ENCODE measurements at regions not wholly inside any gene's neighbourhood (a gene's known extent, or its start where the extent isn't known, plus 50 kb on each side); places are given as distances from the start of the nearest gene placed in this dataset.

GRCh38 chr9:31958572-31958971 is 425.9 kb upstream of the ACO1 start:
- Mint-ChIP-seq H3K27me3 (peaks cover 0 to 3% of the 10 kb centered on the region in 2 donors), H3K4me3 (no peak overlapping the region), H3K36me3 (no peaks in the 10 kb centered on the region), H3K27ac (no peak overlapping the region), H3K9me3 (peaks cover 24 to 38% (median 34%) of the 10 kb centered on the region in 3 donors), H3K4me1 (no peaks in the 10 kb centered on the region)
- ChIA-PET POLR2A (no interaction called here), CTCF (no interaction called here)
- DNase-seq: no peak
- Histone ChIP-seq H3K36me3 (ENCODE audit: control insufficient read depth in 2 of 2, extremely low read depth in 1 of 2, insufficient read depth in 1 of 2, low read length in 1 of 2) (no peaks in the 10 kb centered on the region), H3K27ac (ENCODE audit: low read length) (no peak overlapping the region), H3K4me1 (ENCODE audit: control insufficient read depth in 1 of 2, extremely low read depth in 1 of 2, insufficient read depth in 2 of 2, low read length in 2 of 2) (no peaks in the 10 kb centered on the region), H3K4me3 (ENCODE audit: control insufficient read depth in 1 of 2, extremely low read depth in 1 of 2, low read length in 1 of 2) (no peak overlapping the region), H3K27me3 (replicated peaks in 1 of 2; ENCODE audit: control insufficient read depth in 2 of 2, extremely low read depth in 1 of 2, insufficient read depth in 2 of 2, low read length in 1 of 2) (peaks cover 0 to 7% of the 10 kb centered on the region in 2 experiments), H3K9me3 (no peaks in the 10 kb centered on the region)
- ATAC-seq (replicated peaks in 1 of 4): no peak
- no CpG with 5 or more reads among the region's 1 CpG for WGBS (ENCODE audit: insufficient coverage)

GRCh38 chr9:31969552-31969951 is 414.9 kb upstream of the ACO1 start:
- H3K4me3 Mint-ChIP-seq: no peak overlapping the region
- no peaks in the 10 kb centered on the region for H3K36me3 Mint-ChIP-seq
- 33% methylated on average over 1 of the region's 2 CpGs for WGBS (ENCODE audit: insufficient coverage)
- DNase-seq (no peak), ATAC-seq (replicated peaks in 1 of 4) (no peak)
- H3K4me1 Mint-ChIP-seq: no peaks in the 10 kb centered on the region
- H3K27ac Mint-ChIP-seq: no peak overlapping the region
- no peaks in the 10 kb centered on the region for H3K4me1 ChIP-seq (ENCODE audit: control insufficient read depth in 1 of 2, extremely low read depth in 1 of 2, insufficient read depth in 2 of 2, low read length in 2 of 2)
- H3K27ac ChIP-seq (ENCODE audit: low read length): no peak overlapping the region
- no peak overlapping the region for H3K4me3 ChIP-seq (ENCODE audit: control insufficient read depth in 1 of 2, extremely low read depth in 1 of 2, low read length in 1 of 2)
- ChIA-PET POLR2A (no interaction called here), CTCF (no interaction called here)
- no peaks in the 10 kb centered on the region for H3K36me3 ChIP-seq (ENCODE audit: control insufficient read depth in 2 of 2, extremely low read depth in 1 of 2, insufficient read depth in 1 of 2, low read length in 1 of 2)
- H3K27me3 ChIP-seq (replicated peaks in 1 of 2; ENCODE audit: control insufficient read depth in 2 of 2, extremely low read depth in 1 of 2, insufficient read depth in 2 of 2, low read length in 1 of 2): no peaks in the 10 kb centered on the region
- H3K27me3 Mint-ChIP-seq: no peaks in the 10 kb centered on the region
- H3K9me3 ChIP-seq: no peaks in the 10 kb centered on the region
- H3K9me3 Mint-ChIP-seq: no peaks in the 10 kb centered on the region

GRCh38 chr9:31983895-31984294 is 400.5 kb upstream of the ACO1 start:
- Histone ChIP-seq H3K36me3 (ENCODE audit: control insufficient read depth in 2 of 2, extremely low read depth in 1 of 2, insufficient read depth in 1 of 2, low read length in 1 of 2) (no peaks in the 10 kb centered on the region), H3K27ac (ENCODE audit: low read length) (no peak overlapping the region), H3K4me3 (ENCODE audit: control insufficient read depth in 1 of 2, extremely low read depth in 1 of 2, low read length in 1 of 2) (no peak overlapping the region), H3K9me3 (no peaks in the 10 kb centered on the region), H3K4me1 (ENCODE audit: control insufficient read depth in 1 of 2, extremely low read depth in 1 of 2, insufficient read depth in 2 of 2, low read length in 2 of 2) (no peaks in the 10 kb centered on the region), H3K27me3 (replicated peaks in 1 of 2; ENCODE audit: control insufficient read depth in 2 of 2, extremely low read depth in 1 of 2, insufficient read depth in 2 of 2, low read length in 1 of 2) (no peaks in the 10 kb centered on the region)
- ATAC-seq (replicated peaks in 1 of 4): no peak
- H3K9me3 Mint-ChIP-seq: peaks cover 13 to 20% (median 16%) of the 10 kb centered on the region in 3 donors
- ChIA-PET CTCF (no interaction called here), POLR2A (no interaction called here)
- no peaks in the 10 kb centered on the region for H3K36me3 Mint-ChIP-seq
- H3K4me1 Mint-ChIP-seq: no peaks in the 10 kb centered on the region
- H3K4me3 Mint-ChIP-seq: no peak overlapping the region
- H3K27me3 Mint-ChIP-seq: peaks cover 0 to 3% of the 10 kb centered on the region in 2 donors
- no CpG with 5 or more reads among the region's 1 CpG for WGBS (ENCODE audit: insufficient coverage)
- DNase-seq: no peak
- no peak overlapping the region for H3K27ac Mint-ChIP-seq

- H3K27ac Mint-ChIP-seq: no peak overlapping the region
- peak in 1 of 35 experiments; percentile 21 for DNase-seq
- peaks cover 0 to 3% (median 0%) of the 10 kb centered on the region in 3 donors for H3K9me3 Mint-ChIP-seq
- no CpG with 5 or more reads among the region's 1 CpG for WGBS (ENCODE audit: insufficient coverage)
- H3K27me3 Mint-ChIP-seq: no peaks in the 10 kb centered on the region
- Histone ChIP-seq H3K4me1 (ENCODE audit: control insufficient read depth in 1 of 2, extremely low read depth in 1 of 2, insufficient read depth in 2 of 2, low read length in 2 of 2) (no peaks in the 10 kb centered on the region), H3K36me3 (ENCODE audit: control insufficient read depth in 2 of 2, extremely low read depth in 1 of 2, insufficient read depth in 1 of 2, low read length in 1 of 2) (no peaks in the 10 kb centered on the region), H3K27ac (ENCODE audit: low read length) (no peak overlapping the region), H3K9me3 (no peaks in the 10 kb centered on the region), H3K4me3 (ENCODE audit: control insufficient read depth in 1 of 2, extremely low read depth in 1 of 2, low read length in 1 of 2) (no peak overlapping the region), H3K27me3 (replicated peaks in 1 of 2; ENCODE audit: control insufficient read depth in 2 of 2, extremely low read depth in 1 of 2, insufficient read depth in 2 of 2, low read length in 1 of 2) (no peaks in the 10 kb centered on the region)
- no peak overlapping the region for H3K4me3 Mint-ChIP-seq
- H3K4me1 Mint-ChIP-seq: no peaks in the 10 kb centered on the region
- ATAC-seq (replicated peaks in 1 of 4): no peak
- CTCF ChIA-PET: no interaction called here
- POLR2A ChIA-PET: no interaction called here
- no peaks in the 10 kb centered on the region for H3K36me3 Mint-ChIP-seq
Measured at GRCh38 chr9:31996331-31996730, 388.1 kb upstream of the ACO1 start.

- Mint-ChIP-seq H3K27me3 (peaks cover 0 to 6% of the 10 kb centered on the region in 2 donors), H3K36me3 (no peaks in the 10 kb centered on the region), H3K9me3 (no peaks in the 10 kb centered on the region), H3K4me3 (no peak overlapping the region), H3K27ac (no peak overlapping the region), H3K4me1 (no peaks in the 10 kb centered on the region)
- H3K27me3 ChIP-seq (replicated peaks in 1 of 2; ENCODE audit: control insufficient read depth in 2 of 2, extremely low read depth in 1 of 2, insufficient read depth in 2 of 2, low read length in 1 of 2): no peaks in the 10 kb centered on the region
- H3K27ac ChIP-seq (ENCODE audit: low read length): no peak overlapping the region
- WGBS (ENCODE audit: insufficient coverage): 89% methylated on average over 2 of the region's 7 CpGs
- no peaks in the 10 kb centered on the region for H3K4me1 ChIP-seq (ENCODE audit: control insufficient read depth in 1 of 2, extremely low read depth in 1 of 2, insufficient read depth in 2 of 2, low read length in 2 of 2)
- ChIA-PET POLR2A (no interaction called here), CTCF (no interaction called here)
- ATAC-seq (replicated peaks in 1 of 4): no peak
- H3K36me3 ChIP-seq (ENCODE audit: control insufficient read depth in 2 of 2, extremely low read depth in 1 of 2, insufficient read depth in 1 of 2, low read length in 1 of 2): no peaks in the 10 kb centered on the region
- H3K9me3 ChIP-seq: no peaks in the 10 kb centered on the region
- no peak for DNase-seq
- H3K4me3 ChIP-seq (ENCODE audit: control insufficient read depth in 1 of 2, extremely low read depth in 1 of 2, low read length in 1 of 2): no peak overlapping the region
Measured at GRCh38 chr9:32004431-32005076, 379.9 kb upstream of the ACO1 start.

GRCh38 chr9:32010322-32010721 is 374.1 kb upstream of the ACO1 start:
- H3K27me3 ChIP-seq (replicated peaks in 1 of 2; ENCODE audit: control insufficient read depth in 2 of 2, extremely low read depth in 1 of 2, insufficient read depth in 2 of 2, low read length in 1 of 2): peaks cover 0 to 5% of the 10 kb centered on the region in 2 experiments
- CTCF ChIA-PET: no interaction called here

GRCh38 chr9:32011049-32011448 is 373.4 kb upstream of the ACO1 start:
- no peaks in the 10 kb centered on the region for H3K36me3 ChIP-seq (ENCODE audit: control insufficient read depth in 2 of 2, extremely low read depth in 1 of 2, insufficient read depth in 1 of 2, low read length in 1 of 2)
- 89% methylated on average over 2 of the region's 2 CpGs for WGBS (ENCODE audit: insufficient coverage)
- Mint-ChIP-seq H3K36me3 (no peaks in the 10 kb centered on the region), H3K4me1 (no peaks in the 10 kb centered on the region), H3K27ac (no peak overlapping the region), H3K27me3 (peaks cover 0 to 6% of the 10 kb centered on the region in 2 donors), H3K4me3 (no peak overlapping the region), H3K9me3 (no peaks in the 10 kb centered on the region)
- peaks cover 0 to 5% of the 10 kb centered on the region in 2 experiments for H3K27me3 ChIP-seq (replicated peaks in 1 of 2; ENCODE audit: control insufficient read depth in 2 of 2, extremely low read depth in 1 of 2, insufficient read depth in 2 of 2, low read length in 1 of 2)
- ATAC-seq (replicated peaks in 1 of 4) (no peak), DNase-seq (no peak)
- H3K9me3 ChIP-seq: no peaks in the 10 kb centered on the region
- H3K27ac ChIP-seq (ENCODE audit: low read length): no peak overlapping the region
- H3K4me3 ChIP-seq (ENCODE audit: control insufficient read depth in 1 of 2, extremely low read depth in 1 of 2, low read length in 1 of 2): no peak overlapping the region
- ChIA-PET POLR2A (no interaction called here), CTCF (no interaction called here)
- no peaks in the 10 kb centered on the region for H3K4me1 ChIP-seq (ENCODE audit: control insufficient read depth in 1 of 2, extremely low read depth in 1 of 2, insufficient read depth in 2 of 2, low read length in 2 of 2)

More at GRCh38 chr9:32010322-32010721, 374.1 kb upstream of the ACO1 start:
- Mint-ChIP-seq H3K36me3 (no peaks in the 10 kb centered on the region), H3K27ac (no peak overlapping the region), H3K4me3 (no peak overlapping the region), H3K27me3 (peaks cover 0 to 6% of the 10 kb centered on the region in 2 donors), H3K4me1 (no peaks in the 10 kb centered on the region), H3K9me3 (no peaks in the 10 kb centered on the region)
- 64% methylated on average over 8 of the region's 8 CpGs for WGBS (ENCODE audit: insufficient coverage)
- H3K27ac ChIP-seq (ENCODE audit: low read length): no peak overlapping the region
- POLR2A ChIA-PET: no interaction called here
- no peaks in the 10 kb centered on the region for H3K9me3 ChIP-seq
- no peaks in the 10 kb centered on the region for H3K36me3 ChIP-seq (ENCODE audit: control insufficient read depth in 2 of 2, extremely low read depth in 1 of 2, insufficient read depth in 1 of 2, low read length in 1 of 2)
- no peak overlapping the region for H3K4me3 ChIP-seq (ENCODE audit: control insufficient read depth in 1 of 2, extremely low read depth in 1 of 2, low read length in 1 of 2)
- no peak for DNase-seq
- H3K4me1 ChIP-seq (ENCODE audit: control insufficient read depth in 1 of 2, extremely low read depth in 1 of 2, insufficient read depth in 2 of 2, low read length in 2 of 2): no peaks in the 10 kb centered on the region
- ATAC-seq (replicated peaks in 1 of 4): no peak

Data from T-cell (primary cell).